HFFc6 (cell line): ENCODE measurements at regions not wholly inside any gene's neighbourhood (a gene's known extent, or its start where the extent isn't known, plus 50 kb on each side); places are given as distances from the start of the nearest gene placed in this dataset.
"Not testable (repeated sequence)": the region's sequence is repeated elsewhere in the genome, so short reads cannot be mapped to it uniquely, and the experiment has no call there.

Source experiments
- DNase-seq: peaks from one replicate; pipeline ENCODE4 v3.0.0-alpha.2; 2018
- H3K27ac Mint-ChIP-seq: 2 replicates; pipeline ENCODE4 v1.8.0; 2020; ENCODE audit warnings: mild to moderate bottlenecking, mixed read lengths
- H3K27me3 Mint-ChIP-seq: 2 replicates; pipeline ENCODE4 v1.8.0; 2021; ENCODE audit warnings: mild to moderate bottlenecking, moderate library complexity, mixed read lengths; ENCODE audit not compliant: insufficient read depth
- H3K36me3 Mint-ChIP-seq: 2 replicates; pipeline ENCODE4 v1.8.0; 2021; ENCODE audit warnings: low read depth, mixed read lengths
- H3K4me1 Mint-ChIP-seq: 2 replicates; pipeline ENCODE4 v1.8.0; 2020; ENCODE audit warnings: low read depth, mixed read lengths
- H3K4me3 Mint-ChIP-seq: 2 replicates; pipeline ENCODE4 v1.8.0; 2020; ENCODE audit warnings: mild to moderate bottlenecking, moderate library complexity, mixed read lengths
- H3K9me3 Mint-ChIP-seq: 2 replicates; pipeline ENCODE4 v1.8.0; 2020; ENCODE audit warnings: mild to moderate bottlenecking, mixed read lengths
- CTCF ChIP-seq: fragments of 200-600 bp; sonication (generic); IDR thresholded peaks from 2 replicates; pipeline ENCODE4 v1.5.0; 2021; ENCODE audit warnings: antibody characterized with exemption, mild to moderate bottlenecking

GRCh38 chr17:31604936-31605335 is 213.5 kb downstream of the RAB11FIP4 start:
- DNase-seq: no peak

GRCh38 chr17:31600144-31600543 is 208.7 kb downstream of the RAB11FIP4 start:
- DNase-seq, H3K4me3 Mint-ChIP-seq, H3K9me3 Mint-ChIP-seq: not testable (repeated sequence)
- H3K4me1 Mint-ChIP-seq: peaks cover 81% of the 10 kb centered on the region
- H3K27ac Mint-ChIP-seq: peak overlapping the region; percentile 9; the same call in 1 of the 2 replicates
- peaks cover 57% of the 10 kb centered on the region for H3K36me3 Mint-ChIP-seq
- peaks cover 28% of the 10 kb centered on the region for H3K27me3 Mint-ChIP-seq

More at GRCh38 chr17:31604936-31605335, 213.5 kb downstream of the RAB11FIP4 start:
- H3K4me1 Mint-ChIP-seq: peaks cover 56% of the 10 kb centered on the region
- peaks cover 29% of the 10 kb centered on the region; the same call in 1 of the 2 replicates for H3K36me3 Mint-ChIP-seq
- H3K4me3 Mint-ChIP-seq: no peak overlapping the region
- no peaks in the 10 kb centered on the region for H3K9me3 Mint-ChIP-seq
- H3K27me3 Mint-ChIP-seq: peaks cover 24% of the 10 kb centered on the region
- TF ChIP-seq CTCF: no peak
- H3K27ac Mint-ChIP-seq: no peak overlapping the region

GRCh38 chr17:31598921-31599571 is 207.6 kb downstream of the RAB11FIP4 start:
- Mint-ChIP-seq H3K9me3 (no peaks in the 10 kb centered on the region), H3K27ac (peak overlapping the region; percentile 62), H3K4me3 (no peak overlapping the region), H3K36me3 (peaks cover 60% of the 10 kb centered on the region), H3K27me3 (peaks cover 29% of the 10 kb centered on the region), H3K4me1 (peaks cover 81% of the 10 kb centered on the region)
- no peak for TF ChIP-seq CTCF
- no peak for DNase-seq

- no peak overlapping the region for H3K4me3 Mint-ChIP-seq
- no peak for DNase-seq
- peaks cover 27% of the 10 kb centered on the region for H3K27me3 Mint-ChIP-seq
- peaks cover 67% of the 10 kb centered on the region for H3K36me3 Mint-ChIP-seq
- peak overlapping the region; percentile 62 for H3K27ac Mint-ChIP-seq
- H3K9me3 Mint-ChIP-seq: no peaks in the 10 kb centered on the region
- no peak for TF ChIP-seq CTCF
- peaks cover 84% of the 10 kb centered on the region for H3K4me1 Mint-ChIP-seq
Observed at GRCh38 chr17:31598399-31598782, 206.9 kb downstream of the RAB11FIP4 start.

- H3K27me3 Mint-ChIP-seq: peaks cover 22% of the 10 kb centered on the region
- no peaks in the 10 kb centered on the region for H3K9me3 Mint-ChIP-seq
- 0 out of 2 replicates have a peak overlapping the region, but pooled peaks have one; percentile 39 for H3K4me3 Mint-ChIP-seq
- peaks cover 84% of the 10 kb centered on the region for H3K4me1 Mint-ChIP-seq
- TF ChIP-seq CTCF: no peak
- DNase-seq: no peak
- peaks cover 70% of the 10 kb centered on the region for H3K36me3 Mint-ChIP-seq
- peak overlapping the region; percentile 95 for H3K27ac Mint-ChIP-seq
Observed at GRCh38 chr17:31597646-31598398, 206.3 kb downstream of the RAB11FIP4 start.
